ENCODE measurements at regions not wholly inside any gene's neighbourhood (a gene's known extent, or its start where the extent isn't known, plus 50 kb on each side); places are given as distances from the start of the nearest gene placed in this dataset.

DNA sequence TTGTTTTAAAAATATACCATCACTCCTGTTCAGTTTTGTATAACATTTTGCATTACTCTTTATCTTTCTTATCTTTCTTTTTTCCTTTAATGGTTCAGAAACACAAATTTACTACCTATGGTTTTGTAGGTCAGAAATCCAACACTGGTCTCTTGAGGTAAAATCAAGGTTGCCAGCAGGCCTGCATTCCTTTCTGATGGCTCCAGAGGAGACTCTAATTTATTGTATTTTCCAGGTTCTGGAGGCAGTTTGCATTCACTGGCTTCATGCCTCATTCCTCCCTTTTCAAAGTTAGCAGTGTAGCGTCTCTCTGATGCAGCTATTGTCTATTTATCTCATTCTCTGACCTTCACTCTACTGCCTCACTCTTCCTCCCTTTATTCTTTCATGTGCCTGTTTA is 767.4 kb downstream of the SLITRK6 start:
- Mint-ChIP-seq H3K4me3 (no peak overlapping the region), H3K4me1 (no peaks in the 10 kb centered on the region), H3K27ac (no peak overlapping the region), H3K9me3 (peaks cover 12% of the 10 kb centered on the region), H3K36me3 (no peaks in the 10 kb centered on the region)
- no peak for DNase-seq (ENCODE audit: low spot score in 2 of 2)
- ATAC-seq = no peak

DNA sequence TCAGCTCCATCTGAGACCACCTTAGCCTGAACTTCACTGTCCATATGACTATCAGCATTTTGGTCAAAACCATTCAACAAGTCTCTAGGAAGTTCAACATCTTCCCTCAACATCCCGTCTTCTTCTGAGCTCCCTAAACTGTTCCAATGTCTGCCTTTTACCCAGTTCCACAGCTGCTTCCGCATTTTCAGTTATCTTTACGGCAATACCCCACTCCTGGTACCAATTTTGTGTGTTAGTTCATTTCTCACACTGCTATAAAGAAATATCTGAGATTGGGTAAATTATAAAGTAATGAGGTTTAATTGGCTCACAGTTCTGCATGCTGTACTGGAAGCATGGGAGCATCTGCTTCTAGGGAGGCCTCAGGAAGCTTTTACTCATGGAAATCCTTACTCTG is 771.2 kb downstream of the SLITRK6 start:
- peaks cover 14% of the 10 kb centered on the region for H3K9me3 Mint-ChIP-seq
- no peaks in the 10 kb centered on the region for H3K36me3 Mint-ChIP-seq
- ATAC-seq (no peak), DNase-seq (ENCODE audit: low spot score in 2 of 2) (no peak)
- H3K27ac Mint-ChIP-seq = no peak overlapping the region
- no peak overlapping the region for H3K4me3 Mint-ChIP-seq
- H3K4me1 Mint-ChIP-seq = no peaks in the 10 kb centered on the region

DNA sequence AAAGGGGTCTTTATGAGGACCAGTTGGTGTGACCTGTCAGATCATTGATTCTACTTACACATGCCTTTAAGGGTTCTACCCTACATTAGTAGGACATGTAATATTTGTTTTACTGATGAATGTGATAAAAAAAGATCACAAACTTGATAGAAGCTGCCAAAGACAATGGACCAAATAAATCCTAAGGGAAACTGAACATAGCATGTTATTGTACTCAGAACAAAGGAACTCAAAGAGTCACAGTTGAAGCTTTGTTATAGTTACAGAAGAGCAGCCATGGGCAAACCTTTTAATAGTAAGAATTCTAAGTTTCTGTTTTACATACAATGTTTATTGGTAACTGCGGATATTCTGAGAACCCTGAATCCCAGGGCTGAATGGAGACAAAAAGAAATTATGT is 780.1 kb downstream of the SLITRK6 start:
- no peak for DNase-seq (ENCODE audit: low spot score in 2 of 2)
- no peak for ATAC-seq
- H3K36me3 Mint-ChIP-seq = no peaks in the 10 kb centered on the region
- no peak overlapping the region for H3K4me3 Mint-ChIP-seq
- H3K27ac Mint-ChIP-seq = no peak overlapping the region
- no peaks in the 10 kb centered on the region for H3K4me1 Mint-ChIP-seq
- H3K9me3 Mint-ChIP-seq = peaks cover 10% of the 10 kb centered on the region

DNA sequence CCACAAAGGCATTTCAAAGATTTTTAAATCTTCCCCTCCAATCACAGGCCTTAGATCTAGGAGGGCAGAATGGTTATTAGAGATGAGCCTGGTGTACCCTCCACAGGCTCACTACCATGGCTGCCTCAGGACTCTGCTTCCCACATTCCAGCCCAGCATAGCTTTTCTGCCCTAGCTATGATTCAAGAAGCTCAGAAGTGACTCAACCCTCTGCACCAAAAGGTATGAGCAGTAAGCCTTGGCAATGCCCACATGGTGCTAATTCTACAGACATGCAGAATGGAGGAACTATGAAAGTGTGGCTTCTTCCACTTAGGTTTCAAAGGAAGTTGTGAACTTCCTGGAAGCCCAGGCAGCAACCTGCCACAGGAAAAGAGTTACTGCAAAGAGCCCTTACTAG is 786.2 kb downstream of the SLITRK6 start:
- Mint-ChIP-seq H3K4me3 (no peak overlapping the region), H3K4me1 (no peaks in the 10 kb centered on the region), H3K36me3 (no peaks in the 10 kb centered on the region), H3K9me3 (peaks cover 24% of the 10 kb centered on the region), H3K27ac (no peak overlapping the region)
- no peak for DNase-seq (ENCODE audit: low spot score in 2 of 2)
- peak; percentile 26 for ATAC-seq

DNA sequence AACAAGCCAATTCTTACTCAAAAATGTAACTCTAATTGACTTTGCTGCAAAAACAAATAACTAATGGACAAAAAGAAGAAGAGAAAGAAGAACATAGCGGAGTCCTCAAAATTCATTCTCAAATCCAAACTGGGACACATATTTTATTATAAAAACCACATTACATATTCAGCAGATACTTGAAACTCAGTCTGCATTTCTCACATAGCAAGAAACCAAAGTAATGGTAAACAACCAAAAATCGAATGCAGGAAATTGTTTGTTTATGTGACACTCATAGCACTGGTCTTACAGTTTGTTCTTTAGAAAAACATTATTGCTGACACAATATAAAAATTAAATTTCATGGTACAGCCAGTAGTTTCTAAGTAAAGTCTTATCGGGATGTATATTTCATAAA is 789.8 kb downstream of the SLITRK6 start:
- no peak for ATAC-seq
- Mint-ChIP-seq H3K4me1 (no peaks in the 10 kb centered on the region), H3K4me3 (no peak overlapping the region), H3K27ac (no peak overlapping the region), H3K36me3 (no peaks in the 10 kb centered on the region), H3K9me3 (peaks cover 19% of the 10 kb centered on the region)
- DNase-seq (ENCODE audit: low spot score in 2 of 2) = no peak

DNA sequence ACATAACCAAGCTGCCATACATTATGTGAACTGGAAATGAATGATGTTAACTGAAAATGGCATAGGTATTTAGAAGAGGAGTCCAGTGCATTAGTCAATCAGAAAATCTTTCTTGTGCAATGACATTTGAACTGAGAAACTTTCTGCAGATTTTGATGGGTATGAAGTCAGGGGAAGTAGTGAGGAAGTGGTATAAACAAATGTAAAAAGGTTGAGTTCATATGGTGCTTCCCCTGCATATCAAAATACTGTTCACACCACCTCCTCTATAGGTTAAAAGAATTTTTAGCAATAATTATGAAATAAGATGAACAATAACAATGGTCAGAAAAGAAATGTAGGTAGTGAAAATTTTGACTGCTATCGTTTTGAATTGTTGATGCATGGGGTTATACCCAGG is 800.0 kb downstream of the SLITRK6 start:
- Mint-ChIP-seq H3K4me3 (no peak overlapping the region), H3K36me3 (no peaks in the 10 kb centered on the region), H3K27ac (no peak overlapping the region), H3K4me1 (no peaks in the 10 kb centered on the region), H3K9me3 (peaks cover 2% of the 10 kb centered on the region)
- ATAC-seq (no peak), DNase-seq (ENCODE audit: low spot score in 2 of 2) (no peak)

DNA sequence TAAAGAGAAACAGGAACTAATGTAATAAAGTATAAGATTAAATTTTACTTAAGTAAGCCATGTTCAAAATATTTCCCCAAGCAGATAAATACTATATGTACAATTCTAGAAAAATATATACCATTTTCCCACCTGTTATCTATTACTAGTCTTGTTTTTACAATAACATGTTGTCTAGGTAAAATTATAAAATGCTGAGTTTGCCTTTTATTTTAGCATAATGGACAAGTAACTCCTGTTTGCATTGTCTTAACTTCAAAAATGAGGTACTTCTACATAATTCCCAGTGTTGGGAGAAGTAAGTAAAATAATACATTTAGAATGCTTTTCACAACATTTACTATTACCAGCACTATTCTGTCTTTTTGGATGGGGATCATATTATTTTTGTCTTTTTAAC is 800.5 kb downstream of the SLITRK6 start:
- ATAC-seq (no peak), DNase-seq (ENCODE audit: low spot score in 2 of 2) (no peak)
- Mint-ChIP-seq H3K27ac (no peak overlapping the region), H3K4me3 (no peak overlapping the region), H3K9me3 (peaks cover 2% of the 10 kb centered on the region), H3K4me1 (no peaks in the 10 kb centered on the region), H3K36me3 (no peaks in the 10 kb centered on the region)

DNA sequence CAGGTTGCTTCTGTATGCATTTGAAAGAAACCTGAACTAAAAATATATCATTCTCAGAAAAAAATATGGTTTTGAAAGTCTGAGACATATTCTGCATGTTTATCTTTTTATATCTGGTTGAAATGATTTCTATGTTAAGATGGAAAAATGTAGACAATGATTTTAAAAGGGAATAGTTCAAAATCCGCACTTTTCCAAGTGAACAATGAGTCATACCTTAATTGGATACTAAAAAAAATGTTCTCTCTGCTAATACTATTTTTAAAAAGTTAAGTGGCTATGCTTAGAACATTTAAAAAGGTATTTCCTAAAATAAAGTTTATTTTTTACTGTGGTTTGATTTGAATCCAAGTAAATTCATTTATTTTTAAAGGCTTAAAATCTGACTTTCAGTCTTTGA is 801.4 kb downstream of the SLITRK6 start:
- Mint-ChIP-seq H3K4me3 (no peak overlapping the region), H3K4me1 (no peaks in the 10 kb centered on the region), H3K9me3 (peaks cover 2% of the 10 kb centered on the region), H3K36me3 (no peaks in the 10 kb centered on the region), H3K27ac (no peak overlapping the region)
- no peak for DNase-seq (ENCODE audit: low spot score in 2 of 2)
- ATAC-seq = no peak

DNA sequence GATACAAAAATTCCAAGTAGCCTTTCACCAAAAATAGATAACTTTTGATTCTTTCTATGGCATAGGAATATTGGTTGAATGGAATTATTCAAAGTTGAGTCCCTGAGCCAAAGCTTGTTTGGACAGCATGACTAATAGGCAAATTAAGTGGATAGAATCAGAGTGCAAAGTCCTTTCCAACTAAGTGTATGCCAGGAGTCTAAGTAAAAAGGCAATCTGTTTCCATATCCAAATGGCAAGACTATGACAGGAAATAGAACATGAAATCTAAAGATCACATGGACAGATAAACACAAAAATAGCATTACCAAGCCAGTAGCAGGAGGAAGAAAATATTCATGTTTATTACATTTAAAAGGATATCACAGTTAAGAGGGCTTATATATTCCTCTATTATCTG is 804.6 kb downstream of the SLITRK6 start:
- no peak for ATAC-seq
- no peaks in the 10 kb centered on the region for H3K4me1 Mint-ChIP-seq
- no peaks in the 10 kb centered on the region for H3K36me3 Mint-ChIP-seq
- no peak overlapping the region for H3K27ac Mint-ChIP-seq
- DNase-seq (ENCODE audit: low spot score in 2 of 2) = no peak
- no peak overlapping the region for H3K4me3 Mint-ChIP-seq
- H3K9me3 Mint-ChIP-seq = peaks cover 2% of the 10 kb centered on the region

DNA sequence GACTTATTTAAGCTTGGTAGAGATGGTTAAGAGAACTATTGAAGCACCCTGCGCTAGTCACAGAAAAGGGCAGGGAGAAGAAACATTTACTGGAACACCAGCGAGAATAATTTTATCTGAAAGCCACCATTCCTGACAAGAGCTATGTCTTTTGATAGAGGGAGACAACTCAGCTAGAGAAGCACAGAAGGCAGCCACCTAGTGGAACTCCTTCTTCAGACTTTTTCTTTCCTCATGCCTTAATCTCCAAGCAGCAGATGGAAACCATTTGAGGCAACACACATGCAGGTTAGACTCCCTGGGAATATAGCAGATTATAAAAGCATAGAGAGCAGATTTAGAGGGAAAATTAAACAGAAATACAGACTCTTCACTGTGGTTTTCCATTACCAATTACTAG is 813.4 kb downstream of the SLITRK6 start:
- DNase-seq (ENCODE audit: low spot score in 2 of 2) (no peak), ATAC-seq (no peak)
- H3K4me3 Mint-ChIP-seq = no peak overlapping the region
- H3K27ac Mint-ChIP-seq = no peak overlapping the region
- H3K9me3 Mint-ChIP-seq = peaks cover 5% of the 10 kb centered on the region
- H3K4me1 Mint-ChIP-seq = no peaks in the 10 kb centered on the region
- H3K36me3 Mint-ChIP-seq = no peaks in the 10 kb centered on the region

DNA sequence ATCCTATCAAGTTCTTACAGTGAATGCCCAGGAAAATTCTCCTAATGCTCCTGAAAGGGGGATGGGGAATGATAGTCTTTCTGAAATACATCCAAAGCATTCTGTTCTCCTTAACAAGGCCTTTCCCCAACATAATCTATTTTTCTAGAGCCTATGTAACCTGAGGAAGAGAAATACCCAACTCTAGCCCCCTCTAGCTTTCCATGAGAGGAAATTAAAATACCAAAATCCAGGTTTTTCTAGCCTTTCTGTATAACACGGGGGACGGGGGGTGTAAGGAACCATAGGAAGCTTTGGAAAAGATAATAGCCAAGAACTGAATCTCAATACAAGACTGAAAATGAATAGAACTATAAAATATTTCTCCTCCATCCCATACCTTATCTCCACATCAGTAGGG is 815.9 kb downstream of the SLITRK6 start:
- DNase-seq (ENCODE audit: low spot score in 2 of 2) (no peak), ATAC-seq (no peak)
- H3K36me3 Mint-ChIP-seq = no peaks in the 10 kb centered on the region
- H3K4me1 Mint-ChIP-seq = no peaks in the 10 kb centered on the region
- peaks cover 5% of the 10 kb centered on the region for H3K9me3 Mint-ChIP-seq
- H3K27ac Mint-ChIP-seq = no peak overlapping the region
- no peak overlapping the region for H3K4me3 Mint-ChIP-seq

DNA sequence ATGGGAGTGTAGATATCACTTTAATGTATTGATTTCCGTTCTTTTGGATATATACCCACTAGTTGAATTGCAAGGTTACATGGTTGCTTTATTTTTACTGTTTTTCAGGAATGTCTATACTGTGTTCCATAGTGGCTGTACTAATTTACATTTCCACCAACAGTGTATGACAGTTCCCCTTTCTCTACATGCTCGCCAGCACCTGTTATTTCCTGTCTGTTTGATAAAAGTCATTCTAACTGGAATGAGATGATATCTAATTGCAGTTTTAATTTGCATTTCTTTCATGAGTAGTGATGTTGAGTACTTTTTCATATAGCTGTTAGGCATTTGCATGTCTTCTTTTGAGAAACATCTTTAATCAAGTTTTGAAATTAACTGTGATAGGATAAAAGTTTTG is 818.6 kb downstream of the SLITRK6 start:
- Mint-ChIP-seq H3K4me1 (no peaks in the 10 kb centered on the region), H3K9me3 (peaks cover 5% of the 10 kb centered on the region), H3K4me3 (no peak overlapping the region), H3K36me3 (no peaks in the 10 kb centered on the region), H3K27ac (no peak overlapping the region)
- ATAC-seq (no peak), DNase-seq (ENCODE audit: low spot score in 2 of 2) (no peak)

DNA sequence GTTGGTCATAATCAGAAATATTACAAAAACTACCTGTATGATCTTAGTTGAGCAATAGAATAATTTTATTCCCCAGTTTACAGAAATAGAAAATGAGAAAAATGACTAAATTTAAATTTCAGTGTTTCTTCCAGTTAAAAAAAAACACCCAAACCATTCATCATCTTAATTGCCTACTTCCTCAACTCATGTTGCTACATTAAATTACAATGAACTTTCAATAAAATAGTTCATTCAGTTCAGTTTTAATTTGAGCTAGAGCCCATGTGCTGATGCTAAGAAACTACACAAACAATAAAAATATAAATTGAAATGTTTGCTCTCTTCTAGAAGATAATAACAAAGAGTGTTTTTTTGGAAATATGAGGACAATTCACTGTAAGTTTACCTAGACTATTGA is 820.4 kb downstream of the SLITRK6 start:
- H3K9me3 Mint-ChIP-seq = peaks cover 2% of the 10 kb centered on the region
- DNase-seq (ENCODE audit: low spot score in 2 of 2) (no peak), ATAC-seq (no peak)
- H3K27ac Mint-ChIP-seq = no peak overlapping the region
- no peaks in the 10 kb centered on the region for H3K36me3 Mint-ChIP-seq
- no peaks in the 10 kb centered on the region for H3K4me1 Mint-ChIP-seq
- H3K4me3 Mint-ChIP-seq = no peak overlapping the region

DNA sequence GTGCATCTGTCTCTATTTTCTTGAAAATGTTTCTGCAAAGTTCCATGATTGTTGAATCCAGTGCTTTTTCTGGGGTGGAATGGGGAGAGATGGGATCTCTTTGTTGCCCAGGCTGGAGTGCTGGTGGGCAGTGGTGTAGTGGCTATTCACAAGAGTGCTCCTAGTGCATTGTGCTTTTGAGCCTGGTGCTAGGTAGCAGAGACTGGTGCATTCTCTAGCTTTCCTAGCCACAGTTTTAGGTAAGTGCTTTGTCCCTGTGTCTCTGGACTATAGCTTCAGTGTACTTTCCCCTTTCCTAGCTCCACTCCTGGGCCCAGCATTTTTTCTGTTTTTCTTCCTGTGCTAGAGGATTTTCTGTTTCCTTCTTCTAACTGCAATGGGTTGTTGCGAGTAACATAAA is 825.6 kb downstream of the SLITRK6 start:
- ATAC-seq (no peak), DNase-seq (ENCODE audit: low spot score in 2 of 2) (no peak)
- H3K36me3 Mint-ChIP-seq = no peaks in the 10 kb centered on the region
- H3K9me3 Mint-ChIP-seq = peaks cover 8% of the 10 kb centered on the region
- H3K4me1 Mint-ChIP-seq = no peaks in the 10 kb centered on the region
- no peak overlapping the region for H3K4me3 Mint-ChIP-seq
- H3K27ac Mint-ChIP-seq = no peak overlapping the region

DNA sequence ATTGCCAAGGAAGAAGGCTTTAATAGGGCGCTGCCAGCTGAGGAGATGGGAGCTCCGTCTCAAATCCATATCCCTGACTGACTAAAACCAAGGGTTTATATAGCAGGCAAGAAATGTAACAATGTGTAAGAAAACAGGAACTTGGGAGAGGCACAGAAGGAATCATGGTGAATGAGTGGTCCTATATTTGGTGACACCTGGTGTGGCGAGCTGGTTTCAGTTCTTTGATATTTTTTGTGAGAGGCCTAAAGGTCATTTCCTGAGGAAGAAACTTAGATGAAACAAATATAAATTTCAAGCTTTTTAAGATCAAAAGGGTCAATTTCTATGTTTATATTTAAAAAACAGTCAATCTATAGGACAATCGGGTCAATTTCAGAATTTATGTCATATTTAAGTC is 826.3 kb downstream of the SLITRK6 start:
- no peak for ATAC-seq
- Mint-ChIP-seq H3K4me3 (no peak overlapping the region), H3K27ac (no peak overlapping the region), H3K4me1 (no peaks in the 10 kb centered on the region), H3K36me3 (no peaks in the 10 kb centered on the region), H3K9me3 (peaks cover 8% of the 10 kb centered on the region)
- DNase-seq (ENCODE audit: low spot score in 2 of 2) = no peak

DNA sequence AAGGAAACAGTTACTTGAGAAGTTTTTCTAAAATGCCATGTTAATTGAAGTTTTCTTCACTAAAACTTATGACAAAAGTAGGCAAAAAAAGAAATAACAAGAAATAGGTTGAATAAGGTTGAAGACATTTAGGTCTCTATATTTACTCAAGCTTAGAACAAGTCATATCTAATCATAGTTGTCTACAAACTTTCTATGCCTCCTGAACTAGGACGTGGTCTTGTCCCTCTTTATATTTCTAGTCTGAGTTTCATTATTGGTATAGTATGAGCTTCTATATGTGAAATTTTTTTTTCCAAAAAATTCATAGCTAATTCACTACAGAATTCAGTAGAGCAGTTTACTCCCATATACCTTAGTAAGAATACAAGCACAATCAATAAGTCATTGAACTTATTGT is 836.4 kb downstream of the SLITRK6 start:
- Mint-ChIP-seq H3K4me1 (no peaks in the 10 kb centered on the region), H3K36me3 (no peaks in the 10 kb centered on the region), H3K27ac (no peak overlapping the region), H3K4me3 (no peak overlapping the region), H3K9me3 (peaks cover 4% of the 10 kb centered on the region)
- DNase-seq (ENCODE audit: low spot score in 2 of 2) (no peak), ATAC-seq (no peak)

DNA sequence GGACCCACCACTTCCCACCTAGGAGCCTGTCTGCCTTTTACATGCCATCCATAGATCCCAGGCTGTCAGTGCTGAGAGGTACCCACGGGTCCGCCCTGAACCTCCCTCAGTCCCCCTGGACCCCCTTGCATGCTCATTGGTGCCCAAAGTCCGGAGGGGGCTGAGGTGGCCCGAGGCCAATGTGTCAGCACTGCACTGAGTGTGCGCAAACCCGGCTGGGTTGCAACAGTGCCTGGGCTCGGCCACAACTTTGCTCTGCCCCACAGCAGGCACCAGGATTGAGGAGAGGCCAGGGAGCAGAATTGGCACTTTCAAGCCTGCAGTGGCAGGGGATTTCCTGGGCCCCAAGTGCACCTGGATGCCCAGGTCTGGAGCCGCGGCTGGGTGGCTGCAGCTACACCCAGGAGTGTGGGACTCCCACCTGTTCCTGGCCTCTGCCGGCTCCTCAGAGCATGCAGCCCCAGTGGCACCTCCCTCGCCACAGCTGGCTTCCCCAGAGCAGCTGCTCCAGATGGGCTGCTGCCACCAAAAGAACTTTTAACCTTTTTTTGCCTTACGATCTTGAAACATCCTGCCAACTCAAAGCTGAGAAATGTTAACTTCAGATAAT is 837.0 kb downstream of the SLITRK6 start:
- Mint-ChIP-seq H3K36me3 (no peaks in the 10 kb centered on the region), H3K4me1 (no peaks in the 10 kb centered on the region), H3K9me3 (peaks cover 4% of the 10 kb centered on the region), H3K27ac (no peak overlapping the region), H3K4me3 (no peak overlapping the region)
- no peak for DNase-seq (ENCODE audit: low spot score in 2 of 2)
- ATAC-seq = peak; percentile 28
